D341Med (cell line): ENCODE measurements at regions not wholly inside any gene's neighbourhood (a gene's known extent, or its start where the extent isn't known, plus 50 kb on each side); places are given as distances from the start of the nearest gene placed in this dataset.

Experiments
- DNase-seq: peaks from one replicate; pipeline ENCODE4 v3.0.0; 2012; ENCODE audit warnings: low spot score

DNA sequence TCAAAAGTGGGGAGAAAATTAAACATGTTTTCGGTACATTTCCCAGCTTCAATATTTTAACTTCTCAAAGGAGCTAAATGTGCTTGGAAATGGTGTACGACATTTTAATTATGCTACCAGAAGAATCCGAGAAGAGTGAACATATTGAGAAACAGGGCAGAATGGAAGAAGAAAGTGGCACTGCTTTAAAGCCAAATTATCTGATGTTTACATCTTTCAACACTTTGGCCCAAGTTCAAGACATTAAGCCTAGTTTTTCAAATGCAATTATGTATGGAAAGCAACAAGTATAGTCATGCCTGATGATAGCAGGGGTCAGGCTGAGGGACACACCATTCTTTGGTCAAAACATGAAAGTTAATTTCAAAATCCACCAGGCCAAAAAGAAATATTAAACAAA, 577.9 kb upstream of the ZFP42 start:
- no peak for DNase-seq

DNA sequence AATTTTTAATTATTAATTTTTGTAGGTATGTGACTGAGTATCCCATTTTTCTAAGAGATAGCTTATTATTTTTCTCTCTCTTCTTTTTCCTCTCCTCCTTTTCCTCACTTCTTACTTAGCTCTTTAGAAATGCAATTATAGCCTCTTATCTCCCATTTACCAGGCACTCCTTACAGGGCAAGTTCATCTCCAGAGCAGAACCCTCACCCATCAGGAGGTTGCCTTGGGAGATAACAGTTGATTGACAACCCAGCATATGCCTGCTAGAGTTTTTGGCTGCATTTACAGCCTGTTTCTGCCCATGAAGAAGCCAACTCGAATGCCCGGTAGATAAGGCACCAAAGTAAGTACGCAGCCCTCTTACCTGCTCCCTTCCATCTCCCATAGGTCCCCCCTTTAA, 572.9 kb upstream of the ZFP42 start:
- DNase-seq, result no peak

DNA sequence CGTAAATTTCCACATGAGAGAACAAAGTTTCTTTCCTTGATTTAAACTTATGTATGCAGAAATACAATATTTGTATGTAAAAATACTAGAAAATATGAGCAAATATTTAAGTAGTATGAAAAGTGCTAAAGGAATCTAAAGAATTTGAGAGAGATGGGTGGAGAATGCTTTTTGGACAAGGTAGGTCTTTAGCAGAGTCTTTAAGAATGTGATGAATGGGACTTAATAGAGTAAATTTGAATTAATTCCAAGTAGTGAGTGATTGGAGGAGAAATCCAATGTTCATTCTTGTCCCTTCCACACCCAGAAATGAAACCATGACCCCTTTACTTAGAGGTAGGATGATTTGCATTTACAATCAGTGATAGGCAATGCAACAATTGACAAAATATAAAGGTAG, 570.9 kb upstream of the ZFP42 start:
- DNase-seq, result no peak

GRCh38 chr4:187426511-187426910, 569.1 kb upstream of the ZFP42 start:
- DNase-seq, result no peak

- DNase-seq, result no peak
Observed at GRCh38 chr4:187432310-187432709, 563.3 kb upstream of the ZFP42 start.

DNA sequence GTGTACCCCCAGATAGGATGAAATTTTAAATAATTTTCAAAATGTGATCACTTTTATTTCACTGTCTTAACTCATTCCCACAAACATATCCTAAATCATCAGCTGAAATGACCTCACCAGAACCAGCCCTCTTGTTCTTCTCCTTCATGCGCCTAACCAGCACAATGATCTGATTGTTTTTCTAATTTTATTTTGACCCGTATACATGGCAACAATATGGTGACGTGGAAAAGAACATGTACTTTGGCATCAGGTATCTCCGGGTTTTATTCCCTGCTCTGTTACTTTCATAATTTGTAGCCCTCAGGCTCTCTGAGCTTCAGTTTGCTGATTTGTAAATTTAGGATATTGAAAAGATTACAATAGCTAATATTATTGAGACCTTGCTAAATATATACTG, 562.4 kb upstream of the ZFP42 start:
- no peak for DNase-seq

DNA sequence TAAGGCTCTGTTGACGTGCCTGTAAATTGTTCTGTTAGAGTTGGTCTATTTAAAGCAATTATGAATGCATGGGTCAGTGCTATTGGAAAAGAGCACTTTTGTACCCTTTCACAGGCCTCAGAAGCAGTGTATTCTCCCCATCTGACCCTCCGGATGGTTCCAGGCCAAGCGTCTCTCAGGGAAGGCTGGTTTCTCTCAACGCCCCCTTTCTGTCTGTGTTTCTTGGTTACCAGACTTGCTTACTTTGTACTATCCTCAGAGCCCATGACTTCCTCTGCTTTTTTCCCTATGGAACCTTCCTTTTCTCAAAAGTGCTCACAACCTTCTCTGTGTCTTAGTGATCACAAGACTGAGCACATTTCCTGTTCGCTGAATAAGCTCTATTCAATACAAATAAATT, 559.3 kb upstream of the ZFP42 start:
- DNase-seq, result no peak

DNA sequence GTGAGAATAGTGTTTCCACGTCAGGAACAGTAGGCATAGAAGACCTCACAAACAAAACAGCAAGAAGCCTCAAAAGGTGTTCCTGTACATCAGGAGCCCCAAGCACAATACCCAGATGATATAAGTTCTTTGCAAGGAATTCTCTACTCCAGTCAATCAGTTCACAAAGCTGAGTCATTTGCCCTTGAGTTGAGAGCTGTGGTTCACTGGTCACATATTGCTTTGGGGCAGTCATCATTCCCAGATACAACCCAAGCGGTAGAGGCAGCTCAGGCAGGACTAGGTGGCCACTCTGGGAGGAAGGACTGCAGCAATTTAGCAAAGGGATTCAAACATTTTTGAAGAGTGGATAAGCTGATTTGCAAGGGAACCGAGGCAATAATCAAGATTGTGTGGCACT, 551.5 kb upstream of the ZFP42 start:
- no peak for DNase-seq

DNA sequence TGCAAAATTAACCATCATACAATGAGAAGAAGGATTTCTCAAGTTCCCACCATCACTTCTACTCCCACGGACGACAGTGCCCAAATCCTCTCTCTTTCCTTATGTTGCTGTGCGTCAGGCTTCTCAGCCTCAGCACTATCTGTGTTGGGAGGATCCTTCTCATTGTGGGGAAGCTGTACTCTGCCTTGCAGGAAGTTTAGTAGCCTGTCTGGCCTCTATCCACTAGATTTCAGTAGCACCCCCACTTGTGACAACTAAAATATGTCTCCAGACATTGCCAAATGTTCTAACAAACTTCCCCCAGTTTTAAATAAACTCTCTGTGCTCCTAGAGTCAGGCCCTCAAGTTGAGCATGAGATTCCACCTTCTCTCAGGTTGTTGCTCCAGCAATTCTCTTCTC, 545.9 kb upstream of the ZFP42 start:
- no peak for DNase-seq

GRCh38 chr4:187451776-187452175, 543.8 kb upstream of the ZFP42 start:
- no peak for DNase-seq

DNA sequence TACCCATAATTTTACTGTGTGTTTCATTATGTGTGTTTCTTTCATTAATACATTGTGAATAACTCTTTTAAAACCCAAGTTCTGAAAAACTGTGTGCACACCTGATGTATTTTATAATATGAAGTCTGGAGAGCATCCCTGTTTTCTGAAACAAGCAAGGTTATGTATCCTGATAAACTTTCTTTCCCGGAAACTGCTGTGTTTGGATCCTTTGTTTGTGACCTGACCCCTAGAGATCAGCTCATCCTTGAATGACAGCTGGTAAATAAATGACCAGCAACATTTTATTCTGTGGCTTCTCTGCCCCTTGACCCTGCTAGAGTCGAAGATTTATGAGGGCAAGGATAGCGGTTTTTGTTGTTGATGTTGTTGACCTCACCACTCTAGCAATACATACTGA, 535.6 kb upstream of the ZFP42 start:
- DNase-seq, result no peak

GRCh38 chr4:187464573-187464972, 531.0 kb upstream of the ZFP42 start:
- no peak for DNase-seq

DNA sequence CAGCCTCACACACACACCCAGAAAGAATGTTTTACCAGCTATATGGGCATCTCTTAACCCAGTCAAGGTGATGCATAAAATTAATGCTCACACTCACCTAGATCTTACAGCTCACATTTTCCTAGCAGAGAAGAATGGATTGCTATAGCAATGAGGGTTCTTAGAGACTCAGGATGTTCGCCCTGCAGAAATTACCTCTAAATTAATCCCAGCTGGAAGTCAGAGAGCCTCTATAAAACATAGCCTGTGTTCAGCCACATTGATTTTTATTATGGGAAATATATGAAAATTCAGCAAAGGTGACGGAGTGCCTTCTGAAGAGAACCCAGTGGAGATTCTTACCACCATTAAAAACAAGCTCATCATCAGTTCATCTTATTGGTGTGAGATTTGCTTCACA, 528.3 kb upstream of the ZFP42 start:
- DNase-seq, result no peak

DNA sequence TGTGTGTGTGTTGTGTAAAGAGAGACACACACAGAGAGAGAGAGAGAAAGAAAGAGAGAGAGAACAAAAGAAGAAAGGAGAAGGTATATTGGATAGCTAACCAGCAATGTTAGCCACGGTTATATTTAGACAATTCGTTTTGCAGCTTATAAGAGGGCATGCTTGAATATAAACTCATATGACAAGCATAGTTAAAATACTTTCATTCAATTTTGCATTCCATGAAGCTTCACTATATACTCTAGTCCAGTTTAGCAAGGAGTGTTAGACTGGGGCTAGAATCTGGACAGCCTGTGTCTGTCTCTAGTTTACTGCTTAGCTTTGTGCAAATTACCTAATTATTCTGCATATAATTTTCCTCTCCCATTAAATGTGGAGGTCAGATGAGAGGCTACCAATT, 525.9 kb upstream of the ZFP42 start:
- DNase-seq, result no peak

- no peak for DNase-seq
Observed at GRCh38 chr4:187470061-187470460, 525.5 kb upstream of the ZFP42 start.

DNA sequence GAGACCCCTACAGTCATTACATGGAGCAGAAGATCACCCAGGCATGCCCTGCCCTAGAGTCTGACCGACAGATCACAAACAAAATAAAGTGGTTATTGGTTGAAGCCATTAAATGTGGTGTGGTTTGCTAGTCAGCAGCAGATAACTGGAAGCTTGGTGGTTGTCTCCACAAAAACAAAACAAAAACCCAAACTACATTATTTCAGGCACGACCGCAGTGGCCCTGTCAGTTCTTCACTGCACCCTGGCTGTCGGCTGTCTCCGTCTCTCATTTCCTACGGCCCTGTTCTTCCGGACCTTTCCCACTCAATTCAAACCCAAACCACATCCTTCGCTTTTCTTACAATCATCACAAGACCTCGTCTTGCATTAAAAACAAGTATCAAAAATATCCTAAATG, 521.3 kb upstream of the ZFP42 start:
- no peak for DNase-seq

GRCh38 chr4:187475901-187476300, 519.7 kb upstream of the ZFP42 start:
- no peak for DNase-seq

- no peak for DNase-seq
Observed at GRCh38 chr4:187477224-187477623, 518.3 kb upstream of the ZFP42 start.

DNA sequence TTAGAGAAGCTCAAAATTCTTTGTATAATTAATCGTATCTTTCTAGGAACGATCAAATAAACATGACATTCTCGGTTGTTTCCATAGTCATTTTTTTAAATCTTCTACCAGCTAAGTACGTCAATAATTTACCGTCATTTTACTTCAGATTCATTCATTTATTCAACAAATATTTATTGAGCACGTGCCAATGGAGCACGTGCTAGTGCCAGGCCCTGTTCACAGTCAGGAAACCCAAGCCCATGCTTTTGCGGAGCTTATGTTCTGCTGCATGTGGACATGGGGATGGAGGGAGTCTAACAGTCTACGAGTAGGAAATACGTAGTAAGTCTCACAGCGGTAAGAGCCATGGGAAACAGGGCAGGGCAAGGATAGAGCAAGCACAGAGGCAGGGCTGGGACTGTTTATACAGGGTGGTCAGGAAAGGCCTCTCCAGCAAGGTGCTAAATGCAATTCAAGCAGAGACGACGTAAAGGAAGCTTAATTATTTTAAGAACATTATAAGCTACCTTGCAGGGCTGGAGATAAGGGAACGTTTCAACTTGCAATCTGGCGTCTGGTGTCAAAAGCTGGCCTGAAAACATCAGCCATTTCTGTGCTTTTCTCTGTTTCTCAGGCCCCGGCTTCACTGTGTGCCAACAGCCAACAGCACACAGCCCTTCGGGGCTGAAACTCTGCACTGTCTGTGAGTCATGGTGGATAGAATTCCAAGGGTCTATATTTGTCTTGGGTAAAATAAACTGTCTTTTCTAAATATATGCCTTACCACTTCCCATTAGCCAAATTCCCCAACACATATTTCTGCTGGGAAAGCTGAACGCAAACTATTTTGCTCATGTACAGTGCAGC, 517.1 kb upstream of the ZFP42 start:
- no peak for DNase-seq

DNA sequence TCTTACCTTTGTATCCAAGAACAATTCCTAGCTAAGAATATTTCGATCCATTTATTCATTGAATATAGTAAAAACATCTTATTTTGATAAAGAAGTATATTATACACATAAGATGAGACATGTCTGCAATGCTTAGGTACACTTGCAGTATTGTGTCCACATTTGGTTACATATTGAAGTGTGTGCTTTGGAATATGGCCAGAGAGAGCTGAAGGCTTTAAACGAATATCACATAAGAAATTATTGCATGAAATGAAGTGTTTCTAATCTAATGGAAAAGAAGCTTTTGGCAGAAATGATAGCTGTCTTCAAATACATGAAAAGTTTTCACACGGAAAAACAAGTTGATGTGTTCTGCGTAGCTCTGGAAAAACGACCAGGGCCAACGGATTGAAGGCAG, 516.1 kb upstream of the ZFP42 start:
- DNase-seq, result no peak

- DNase-seq, result no peak
Observed at GRCh38 chr4:187480146-187481145, 515.1 kb upstream of the ZFP42 start.

DNA sequence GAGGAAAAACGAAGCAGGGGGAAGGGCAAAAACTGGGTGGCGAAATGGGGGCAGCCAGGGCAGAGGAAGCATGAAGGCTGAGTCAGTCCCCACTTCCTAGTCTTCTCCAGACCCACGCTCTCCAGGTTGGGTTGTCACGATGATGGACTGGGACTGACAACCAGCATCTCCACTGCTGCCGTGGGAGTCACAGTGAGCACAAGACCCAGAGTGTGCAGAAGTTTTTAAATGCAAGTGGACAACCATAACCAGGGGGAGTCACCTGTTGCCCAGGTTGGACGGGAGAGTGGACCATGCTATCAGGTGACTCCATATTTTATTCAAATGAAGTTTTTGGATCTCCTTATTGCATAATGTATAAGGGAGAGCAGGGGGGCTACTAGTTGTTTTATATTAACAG, 511.4 kb upstream of the ZFP42 start:
- no peak for DNase-seq

- no peak for DNase-seq
Observed at GRCh38 chr4:187485676-187486075, 509.9 kb upstream of the ZFP42 start.
